T-helper 2 cell treated with Interferon-gamma antibody and Interleukin-4, amounts not matched to agents 5 μg/mL and 100 μg/mL, for 36 hours (primary cell): ENCODE measurements at regions not wholly inside any gene's neighbourhood (a gene's known extent, or its start where the extent isn't known, plus 50 kb on each side); places are given as distances from the start of the nearest gene placed in this dataset.
"Not testable (repeated sequence)": the region's sequence is repeated elsewhere in the genome, so short reads cannot be mapped to it uniquely, and the experiment has no call there.

Source experiments
- DNase-seq: peaks from one replicate; pipeline ENCODE4 v3.0.0; 2021; ENCODE audit warnings: low spot score
- H3K27ac Mint-ChIP-seq: one replicate; pipeline ENCODE4 v1.8.0; 2021; ENCODE audit warnings: mild to moderate bottlenecking, mixed read lengths
- H3K27me3 Mint-ChIP-seq: one replicate; pipeline ENCODE4 v1.8.0; 2021; ENCODE audit warnings: low read depth, mixed read lengths
- H3K36me3 Mint-ChIP-seq: one replicate; pipeline ENCODE4 v1.8.0; 2021; ENCODE audit warnings: low read depth, mixed read lengths
- H3K4me1 Mint-ChIP-seq: one replicate; pipeline ENCODE4 v1.8.0; 2021; ENCODE audit warnings: low read depth, mixed read lengths
- H3K4me3 Mint-ChIP-seq: one replicate; pipeline ENCODE4 v1.8.0; 2022; ENCODE audit warnings: mild to moderate bottlenecking, moderate library complexity, mixed read lengths
- H3K9me3 Mint-ChIP-seq: one replicate; pipeline ENCODE4 v1.8.0; 2021; ENCODE audit warnings: mixed read lengths

DNA sequence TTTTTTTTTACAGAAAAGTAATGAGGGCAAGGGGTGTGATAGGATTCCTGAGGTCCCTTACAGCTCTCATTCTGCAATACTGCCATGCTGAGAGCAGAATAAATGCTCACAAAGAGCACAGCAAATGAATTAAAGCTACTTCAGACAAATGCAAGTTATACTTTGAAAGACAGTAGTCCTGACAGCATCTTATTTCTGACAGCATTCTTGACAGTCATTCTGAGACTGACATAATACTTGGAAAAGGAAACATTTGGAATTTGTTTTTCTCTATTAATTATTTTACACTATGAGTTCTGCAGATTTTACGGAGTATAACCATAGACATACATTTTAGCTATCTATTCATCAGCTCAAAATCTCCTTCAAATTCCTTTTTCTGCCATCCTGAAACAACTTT lies 935.2 kb upstream of the FAM98A start:
- Mint-ChIP-seq H3K27ac (no peak overlapping the region), H3K4me1 (no peaks in the 10 kb centered on the region), H3K4me3 (no peak overlapping the region), H3K9me3 (peaks cover 26% of the 10 kb centered on the region), H3K36me3 (no peaks in the 10 kb centered on the region), H3K27me3 (no peaks in the 10 kb centered on the region)
- no peak for DNase-seq

DNA sequence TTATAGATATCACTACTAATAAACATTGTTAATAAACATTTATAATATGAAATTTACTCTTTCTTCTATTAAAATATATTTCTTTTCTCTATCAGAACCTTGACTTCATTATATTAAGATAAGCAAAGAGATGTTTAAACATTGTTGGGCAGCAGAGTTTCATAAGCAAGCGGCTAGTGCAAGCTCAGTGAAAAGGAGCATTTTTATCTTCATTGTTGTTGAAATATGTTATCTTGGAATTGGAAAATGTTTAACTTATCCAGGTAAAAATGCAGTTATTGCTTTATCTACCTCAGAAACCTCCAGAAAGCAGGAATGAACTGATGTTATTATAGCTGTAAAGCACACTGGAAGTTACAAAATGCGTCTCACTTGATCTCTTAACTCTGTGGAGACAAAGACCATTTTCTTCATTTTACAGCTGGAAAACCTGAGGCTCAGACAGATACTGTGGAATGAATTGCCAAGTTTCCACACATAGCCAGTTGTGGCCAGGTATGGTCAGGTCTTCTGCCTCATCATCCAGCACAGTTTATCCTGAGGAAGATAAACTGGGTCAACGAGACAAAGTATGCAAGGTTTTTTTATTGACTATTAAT lies 934.6 kb upstream of the FAM98A start:
- no peak overlapping the region for H3K27ac Mint-ChIP-seq
- DNase-seq = no peak
- no peak overlapping the region for H3K4me3 Mint-ChIP-seq
- H3K36me3 Mint-ChIP-seq = no peaks in the 10 kb centered on the region
- no peaks in the 10 kb centered on the region for H3K4me1 Mint-ChIP-seq
- H3K9me3 Mint-ChIP-seq = peaks cover 20% of the 10 kb centered on the region
- H3K27me3 Mint-ChIP-seq = no peaks in the 10 kb centered on the region

DNA sequence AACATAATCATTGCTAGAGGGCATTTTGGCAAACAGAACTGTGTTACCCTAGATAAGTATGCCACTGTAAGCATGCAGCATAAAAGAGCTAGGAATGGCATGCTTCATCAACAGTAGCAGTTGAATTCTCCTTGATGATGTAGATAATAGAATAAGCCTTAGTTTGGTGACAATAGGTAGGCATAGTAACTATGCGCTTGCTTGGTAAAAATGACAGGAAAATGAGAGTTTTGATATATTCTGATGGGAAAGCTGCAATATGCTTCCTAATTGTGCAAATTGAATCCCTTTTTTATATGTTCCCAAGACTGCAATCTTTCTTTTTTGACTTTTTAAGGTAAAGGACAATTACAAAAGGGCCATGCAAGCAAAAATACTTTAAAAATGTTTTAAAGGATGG lies 930.9 kb upstream of the FAM98A start:
- Mint-ChIP-seq H3K36me3 (no peaks in the 10 kb centered on the region), H3K27me3 (no peaks in the 10 kb centered on the region), H3K4me3 (no peak overlapping the region)

DNA sequence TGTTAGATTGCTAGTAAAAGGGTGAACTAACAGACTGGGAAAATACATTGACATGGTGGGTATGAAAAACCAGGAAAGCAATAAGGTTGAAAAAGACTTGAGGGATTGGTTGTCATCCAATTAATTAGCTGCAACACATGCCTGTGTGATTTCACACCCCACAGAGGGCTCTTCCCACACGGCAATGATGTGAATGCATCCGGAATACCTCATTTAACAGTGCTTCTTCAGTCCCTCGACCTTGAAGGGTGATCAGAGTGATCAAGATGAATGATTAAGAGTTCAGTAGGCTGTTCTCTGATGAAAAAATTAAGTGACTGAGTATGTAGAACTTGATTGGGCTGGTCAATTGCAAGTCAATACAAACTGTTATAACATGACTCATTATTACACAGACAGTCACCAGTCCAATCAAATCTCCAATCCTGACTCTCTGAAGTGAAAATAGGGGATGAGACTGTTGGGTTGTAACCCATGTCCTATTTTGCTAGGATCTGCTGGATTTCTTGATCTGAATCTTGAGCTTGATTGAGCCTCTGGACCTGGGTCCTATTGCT lies 924.9 kb upstream of the FAM98A start:
- Mint-ChIP-seq H3K27me3 (no peaks in the 10 kb centered on the region), H3K9me3 (peaks cover 18% of the 10 kb centered on the region), H3K36me3 (no peaks in the 10 kb centered on the region), H3K4me3 (no peak overlapping the region), H3K27ac (no peak overlapping the region), H3K4me1 (no peaks in the 10 kb centered on the region)
- DNase-seq = no peak

More for the DNA sequence above, 930.9 kb upstream of the FAM98A start:
- no peak overlapping the region for H3K27ac Mint-ChIP-seq
- H3K4me1 Mint-ChIP-seq = no peaks in the 10 kb centered on the region
- H3K9me3 Mint-ChIP-seq = peaks cover 9% of the 10 kb centered on the region
- DNase-seq = no peak

DNA sequence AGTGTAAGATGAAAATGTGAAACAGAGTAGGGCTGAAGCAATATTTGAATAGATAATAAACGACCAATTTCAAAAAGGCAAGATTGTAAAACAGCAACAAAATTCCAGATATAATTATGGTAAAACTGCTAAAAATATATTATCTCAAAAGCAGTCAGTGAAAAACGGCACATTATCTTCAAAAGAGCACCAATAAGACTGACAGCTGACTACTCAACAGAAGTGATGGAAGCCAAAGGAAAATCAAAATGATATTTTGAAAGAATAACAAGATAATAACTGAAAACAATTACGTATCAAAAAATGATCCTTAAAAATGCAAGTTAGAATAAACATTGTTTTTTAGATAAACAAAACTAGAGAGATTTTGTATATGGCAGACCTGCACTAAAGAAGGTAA lies 920.6 kb upstream of the FAM98A start:
- Mint-ChIP-seq H3K4me1 (no peaks in the 10 kb centered on the region), H3K27me3 (no peaks in the 10 kb centered on the region), H3K27ac (no peak overlapping the region), H3K36me3 (no peaks in the 10 kb centered on the region), H3K9me3 (peaks cover 18% of the 10 kb centered on the region), H3K4me3 (no peak overlapping the region)
- no peak for DNase-seq

DNA sequence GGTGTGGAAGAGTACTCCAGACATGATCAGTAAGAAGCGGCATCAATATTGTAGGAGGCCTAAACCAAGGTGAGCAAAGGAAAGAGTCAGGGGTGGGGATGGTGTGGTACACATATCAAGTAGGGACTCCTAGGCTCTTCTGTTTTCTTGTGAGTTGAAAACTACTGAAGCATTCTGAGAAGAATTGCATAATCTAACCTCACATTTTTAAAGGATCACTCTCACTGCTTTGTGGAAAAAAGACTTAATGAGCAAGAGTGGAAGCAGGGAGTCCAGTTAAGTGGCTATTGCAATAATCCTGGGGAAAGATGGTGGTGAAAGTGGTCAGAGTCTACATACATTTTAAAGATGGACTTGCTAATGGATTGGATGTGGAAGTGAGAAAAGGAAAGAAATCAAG lies 899.5 kb upstream of the FAM98A start:
- H3K9me3 Mint-ChIP-seq = peaks cover 47% of the 10 kb centered on the region
- no peak overlapping the region for H3K4me3 Mint-ChIP-seq
- no peaks in the 10 kb centered on the region for H3K36me3 Mint-ChIP-seq
- H3K27ac Mint-ChIP-seq = no peak overlapping the region
- no peaks in the 10 kb centered on the region for H3K4me1 Mint-ChIP-seq
- no peaks in the 10 kb centered on the region for H3K27me3 Mint-ChIP-seq
- DNase-seq = no peak

DNA sequence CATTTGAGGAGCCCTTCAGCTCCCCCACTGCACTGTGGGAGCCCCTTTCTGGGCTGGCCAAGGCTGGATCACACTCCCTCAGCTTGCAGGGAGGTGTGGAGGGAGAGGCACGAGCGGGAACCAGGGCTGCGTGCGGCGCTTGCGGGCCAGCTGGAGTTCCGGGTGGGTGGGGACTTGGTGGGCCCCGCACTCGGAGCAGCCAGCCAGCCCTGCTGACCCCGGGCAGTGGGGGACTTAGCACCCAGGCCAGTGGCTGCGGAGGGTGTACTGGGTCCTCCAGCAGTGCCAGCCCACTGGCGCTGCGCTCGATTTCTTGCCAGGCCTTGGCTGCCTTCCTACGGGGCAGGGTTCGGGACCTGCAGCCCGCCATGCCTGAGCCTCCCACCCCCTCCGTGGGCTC lies 895.1 kb upstream of the FAM98A start:
- peaks cover 42% of the 10 kb centered on the region for H3K9me3 Mint-ChIP-seq
- not testable (repeated sequence) for H3K4me1 Mint-ChIP-seq, H3K4me3 Mint-ChIP-seq, H3K27me3 Mint-ChIP-seq, DNase-seq, H3K27ac Mint-ChIP-seq, H3K36me3 Mint-ChIP-seq

DNA sequence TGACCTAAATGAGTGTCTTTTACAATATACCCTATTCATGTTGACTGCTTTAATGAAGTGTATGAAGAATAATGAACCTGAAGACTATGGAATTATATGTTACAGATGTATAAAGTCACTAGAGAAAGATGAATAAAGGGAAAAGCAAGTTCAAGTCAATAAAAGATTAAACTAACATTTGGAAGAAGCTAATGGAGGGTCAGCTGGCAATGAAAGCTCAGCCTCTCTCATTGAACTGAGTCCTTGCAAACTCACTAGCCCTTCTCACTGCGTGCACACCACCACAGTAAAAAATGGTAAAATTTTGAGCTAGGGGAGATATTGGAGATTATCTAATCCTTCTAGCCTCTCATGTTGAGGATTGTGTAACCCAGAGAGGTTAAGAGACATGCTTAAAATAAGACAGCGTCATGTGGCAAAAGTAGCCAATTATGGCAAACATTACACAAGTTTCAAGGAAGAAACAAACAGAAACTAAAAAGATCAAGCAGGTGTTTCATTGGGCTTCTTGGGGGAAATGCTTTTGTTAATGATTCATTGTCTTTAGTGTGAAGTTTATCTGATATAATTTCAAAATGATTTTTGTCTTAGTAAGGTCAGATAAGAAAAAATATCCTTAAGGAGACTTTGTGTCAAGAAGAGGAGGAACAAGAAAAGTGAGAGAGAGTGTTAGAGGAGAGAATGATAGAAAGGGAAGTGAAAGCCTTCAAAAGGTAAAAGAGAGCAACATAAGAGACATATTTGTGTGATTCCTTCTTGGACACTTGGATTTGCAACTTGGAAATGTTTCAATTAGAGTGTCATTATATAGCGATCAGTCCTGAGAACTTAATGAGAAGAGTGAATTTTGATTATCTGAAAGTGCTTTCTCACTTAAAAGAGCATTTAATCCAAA lies 893.7 kb upstream of the FAM98A start:
- no peak for DNase-seq

DNA sequence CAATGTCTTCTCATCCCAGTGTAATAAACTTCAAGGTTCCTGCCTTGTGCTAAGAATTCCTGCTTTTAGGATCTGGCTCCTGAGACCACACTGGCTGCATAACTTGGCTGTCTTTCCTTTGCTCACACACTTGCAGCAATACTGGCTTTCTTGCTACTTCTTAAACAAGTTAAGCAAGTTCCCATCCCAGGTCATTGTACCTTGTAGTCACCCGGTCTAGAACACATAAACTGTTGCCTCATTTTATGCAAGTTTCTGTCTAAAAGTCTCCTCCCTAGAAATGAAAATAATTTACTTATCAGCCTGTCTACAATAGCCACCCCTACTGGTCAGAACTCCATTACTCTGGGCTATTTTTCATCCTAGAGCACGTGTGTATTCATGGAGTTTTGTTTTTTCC lies 887.9 kb upstream of the FAM98A start:
- no peaks in the 10 kb centered on the region for H3K36me3 Mint-ChIP-seq
- no peaks in the 10 kb centered on the region for H3K4me1 Mint-ChIP-seq
- H3K27me3 Mint-ChIP-seq = no peaks in the 10 kb centered on the region
- no peak overlapping the region for H3K27ac Mint-ChIP-seq
- H3K9me3 Mint-ChIP-seq = peaks cover 14% of the 10 kb centered on the region
- H3K4me3 Mint-ChIP-seq = no peak overlapping the region
- DNase-seq = no peak

More for the DNA sequence above, 893.7 kb upstream of the FAM98A start:
- Mint-ChIP-seq H3K36me3 (no peaks in the 10 kb centered on the region), H3K27ac (no peak overlapping the region), H3K9me3 (peaks cover 41% of the 10 kb centered on the region), H3K4me3 (no peak overlapping the region), H3K27me3 (no peaks in the 10 kb centered on the region), H3K4me1 (no peaks in the 10 kb centered on the region)

DNA sequence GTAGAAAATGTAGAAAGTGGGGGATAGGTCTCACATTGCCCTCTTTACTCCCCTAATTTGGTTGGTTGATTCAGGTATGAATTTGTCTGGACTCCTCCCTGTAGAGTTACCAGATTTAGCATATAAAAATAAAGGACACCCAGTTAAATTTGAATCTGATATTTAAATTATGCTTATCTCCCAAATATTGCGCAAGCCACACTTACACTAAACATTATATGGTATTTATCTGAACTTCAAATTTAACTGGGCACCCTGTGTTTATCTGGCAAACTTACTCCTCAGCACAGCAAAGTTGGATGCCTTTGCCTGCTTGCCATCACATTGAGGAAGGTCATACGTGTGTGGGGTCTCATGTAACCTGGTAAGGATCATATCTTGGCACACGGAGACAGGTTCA lies 882.4 kb upstream of the FAM98A start:
- Mint-ChIP-seq H3K36me3 (no peaks in the 10 kb centered on the region), H3K27ac (no peak overlapping the region), H3K4me1 (no peaks in the 10 kb centered on the region), H3K4me3 (no peak overlapping the region), H3K9me3 (peaks cover 12% of the 10 kb centered on the region), H3K27me3 (no peaks in the 10 kb centered on the region)
- no peak for DNase-seq

DNA sequence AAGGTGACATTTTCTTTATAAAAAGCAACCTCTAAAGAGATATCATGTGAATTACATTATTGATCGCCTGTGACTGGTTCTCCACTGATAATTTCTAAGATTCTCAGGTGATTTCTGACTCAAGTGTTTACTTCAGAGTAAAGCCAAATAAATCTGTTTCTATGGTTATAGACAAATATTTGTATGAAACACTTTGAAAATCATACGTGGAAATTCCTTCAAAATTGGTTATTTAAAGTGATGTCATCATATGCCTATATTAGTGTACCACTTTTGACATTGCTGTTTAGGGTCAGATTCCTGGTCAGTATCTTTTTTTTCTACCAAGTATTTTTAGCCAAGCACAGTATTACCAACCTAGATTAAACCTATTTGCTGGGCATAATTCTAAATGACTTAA lies 881.3 kb upstream of the FAM98A start:
- no peak overlapping the region for H3K27ac Mint-ChIP-seq
- H3K36me3 Mint-ChIP-seq = no peaks in the 10 kb centered on the region
- peaks cover 15% of the 10 kb centered on the region for H3K9me3 Mint-ChIP-seq
- DNase-seq = no peak
- no peaks in the 10 kb centered on the region for H3K4me1 Mint-ChIP-seq
- no peaks in the 10 kb centered on the region for H3K27me3 Mint-ChIP-seq
- no peak overlapping the region for H3K4me3 Mint-ChIP-seq

DNA sequence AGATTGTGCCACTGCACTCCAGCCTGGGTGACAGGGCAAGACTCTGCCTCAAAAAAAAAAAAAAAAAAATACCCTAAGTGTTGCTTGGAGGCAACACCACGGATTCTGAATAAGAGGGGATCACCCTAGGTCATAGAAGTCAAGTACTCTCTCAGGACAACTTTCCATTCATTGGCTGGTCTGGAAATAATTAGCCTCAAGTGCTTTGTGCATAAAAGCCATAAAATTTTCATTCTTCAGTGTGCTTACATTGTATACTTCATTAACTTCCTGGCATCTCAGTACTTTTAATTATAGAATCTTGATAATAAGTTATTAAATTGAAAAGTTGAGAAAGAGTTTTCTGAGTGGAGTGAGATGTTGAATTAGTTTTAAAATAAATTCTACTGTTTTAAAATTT lies 876.1 kb upstream of the FAM98A start:
- no peak for DNase-seq
- Mint-ChIP-seq H3K4me1 (no peaks in the 10 kb centered on the region), H3K27ac (no peak overlapping the region), H3K4me3 (no peak overlapping the region), H3K27me3 (no peaks in the 10 kb centered on the region), H3K9me3 (peaks cover 25% of the 10 kb centered on the region), H3K36me3 (no peaks in the 10 kb centered on the region)

DNA sequence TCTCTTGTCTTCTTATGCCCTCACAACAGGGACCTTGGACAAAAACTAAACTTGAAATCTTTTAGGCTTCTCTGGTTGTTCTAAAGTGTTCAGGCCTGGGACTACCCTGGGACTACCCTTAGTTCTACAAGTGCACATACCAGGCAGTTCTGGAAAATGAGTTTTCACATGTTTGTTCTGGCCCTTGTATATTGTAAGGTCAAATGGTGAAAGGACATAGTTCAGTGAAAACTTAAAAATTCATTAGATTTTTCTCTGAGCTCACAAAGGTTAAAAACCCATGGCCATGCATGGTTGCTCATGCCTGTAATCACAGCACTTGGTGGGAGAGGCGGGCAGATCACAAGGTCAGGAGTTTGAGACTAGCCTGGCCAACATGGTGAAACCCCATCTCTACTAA lies 875.5 kb upstream of the FAM98A start:
- Mint-ChIP-seq H3K27me3 (no peaks in the 10 kb centered on the region), H3K4me3 (no peak overlapping the region), H3K27ac (no peak overlapping the region), H3K36me3 (no peaks in the 10 kb centered on the region), H3K9me3 (peaks cover 25% of the 10 kb centered on the region), H3K4me1 (no peaks in the 10 kb centered on the region)
- no peak for DNase-seq

DNA sequence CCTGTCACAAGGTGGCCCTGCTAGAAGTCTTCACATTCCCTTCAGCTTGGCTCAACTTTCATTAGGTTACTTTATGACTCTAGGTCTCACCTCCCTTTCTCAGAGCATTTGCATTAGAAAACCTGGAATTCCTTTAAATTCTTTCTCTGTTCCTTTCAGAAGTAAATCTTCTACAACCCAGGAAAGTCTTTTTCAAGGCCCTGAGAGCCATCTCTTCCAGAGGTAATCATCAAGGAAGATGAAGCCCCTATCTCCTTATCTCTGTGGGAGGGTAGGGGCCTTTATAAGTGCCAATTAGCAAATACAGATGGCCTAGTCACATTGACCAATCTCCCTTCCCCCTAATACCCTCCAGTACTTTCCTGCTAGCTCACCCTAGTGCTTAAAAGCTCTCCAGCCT lies 848.0 kb upstream of the FAM98A start:
- H3K27me3 Mint-ChIP-seq = no peaks in the 10 kb centered on the region
- no peaks in the 10 kb centered on the region for H3K36me3 Mint-ChIP-seq
- peaks cover 47% of the 10 kb centered on the region for H3K9me3 Mint-ChIP-seq
- no peak overlapping the region for H3K4me3 Mint-ChIP-seq
- H3K27ac Mint-ChIP-seq = no peak overlapping the region
- H3K4me1 Mint-ChIP-seq = no peaks in the 10 kb centered on the region
- no peak for DNase-seq
